OCI-LY7 (cell line): ENCODE measurements at regions not wholly inside any gene's neighbourhood (a gene's known extent, or its start where the extent isn't known, plus 50 kb on each side); places are given as distances from the start of the nearest gene placed in this dataset.

ENCODE experiments used
- BruUV-seq: library from RNA; stranded (reverse); fragments of 400-500 nt; replicated peaks from 2 replicates; lab custom pipeline; 2021; lab: Mats Ljungman, UMichigan
- CTCF ChIA-PET: fragments of 300-600 bp; sonication (Branson Sonifier 250); formaldehyde crosslinking; loops from one replicate; lab custom pipeline; 2022; ENCODE audit warnings: antibody characterized with exemption; ENCODE audit not compliant: unreplicated experiment; lab: Charles Lee
- POLR2A ChIA-PET: fragments of 300-600 bp; sonication (Branson Sonifier 250); formaldehyde crosslinking; loops from one replicate; lab custom pipeline; 2022; ENCODE audit warnings: antibody characterized with exemption; lab: Charles Lee
- DNase-seq: peaks from one replicate; pipeline ENCODE4 v3.0.0-alpha.2; 2015; ENCODE audit warnings: low spot score
- H2AFZ ChIP-seq: fragments of 200-600 bp; sonication (generic), shearing (Covaris generic); 2 replicates; pipeline ENCODE4 v1.6.1; 2014; ENCODE audit warnings: mild to moderate bottlenecking, antibody characterized with exemption, low read length, moderate library complexity
- H3K27ac ChIP-seq: fragments of 200-600 bp; sonication (generic); 2 replicates; pipeline ENCODE4 v1.5.1; 2014; ENCODE audit warnings: mixed run types, low read depth, mild to moderate bottlenecking, moderate library complexity, low read length, inconsistent platforms; ENCODE audit not compliant: poor library complexity, severe bottlenecking
- H3K36me3 ChIP-seq: fragments of 200-600 bp; sonication (generic); 2 replicates; pipeline ENCODE4 v1.6.1; 2014; ENCODE audit warnings: mild to moderate bottlenecking, antibody characterized with exemption, low read length, moderate library complexity, mixed read lengths; ENCODE audit not compliant: insufficient read depth
- H3K4me1 ChIP-seq: fragments of 200-600 bp; sonication (generic); 2 replicates; pipeline ENCODE4 v1.5.1; 2014; ENCODE audit warnings: mild to moderate bottlenecking, low read length; ENCODE audit not compliant: insufficient read depth, poor library complexity, severe bottlenecking
- H3K4me2 ChIP-seq: fragments of 200-600 bp; sonication (generic); 2 replicates; pipeline ENCODE4 v1.6.1; 2014; ENCODE audit warnings: mild to moderate bottlenecking, low read length
- H3K4me3 ChIP-seq: fragments of 200-600 bp; sonication (generic); 2 replicates; pipeline ENCODE4 v1.5.1; 2014; ENCODE audit warnings: mild to moderate bottlenecking, low read depth, low read length; ENCODE audit not compliant: poor library complexity, severe bottlenecking
- H3K79me2 ChIP-seq: fragments of 200-600 bp; sonication (generic); 2 replicates; pipeline ENCODE4 v1.6.1; 2016; ENCODE audit warnings: low read depth, mild to moderate bottlenecking, low read length, moderate library complexity, mixed read lengths; ENCODE audit not compliant: insufficient read depth
- H3K9me2 ChIP-seq: fragments of 200-600 bp; sonication (generic); 2 replicates; pipeline ENCODE4 v1.6.1; 2016; ENCODE audit warnings: mild to moderate bottlenecking, low read length, mixed read lengths; ENCODE audit not compliant: insufficient read depth
- H3K9me3 ChIP-seq: fragments of 200-600 bp; sonication (generic); 2 replicates; pipeline ENCODE4 v1.6.1; 2014; ENCODE audit warnings: mild to moderate bottlenecking, mixed run types, low read length, mixed read lengths
- H4K20me1 ChIP-seq: fragments of 200-600 bp; sonication (generic); 2 replicates; pipeline ENCODE4 v1.6.1; 2014; ENCODE audit warnings: mild to moderate bottlenecking, antibody characterized with exemption, low read length, moderate library complexity, mixed read lengths; ENCODE audit not compliant: insufficient read depth
- EZH2phosphoT487 ChIP-seq: fragments of 200-600 bp; sonication (generic); IDR thresholded peaks from 2 replicates; pipeline ENCODE4 v1.6.1; 2018; ENCODE audit warnings: low read depth, borderline replicate concordance, mild to moderate bottlenecking, mixed run types, antibody characterized with exemption, low read length, moderate library complexity, mixed read lengths
- intact Hi-C: fragments of 100-400 bp; cut with micrococcal nuclease; formaldehyde crosslinking; loops from one replicate; pipeline ENCODE4 v1.10.0; 2022; ENCODE audit not compliant: unreplicated experiment
- TF ChIP-seq, protein P1 (sequence below): fragments of 200-600 bp; sonication (generic); conservative IDR thresholded peaks from 2 replicates; pipeline ENCODE4 v1.5.1; 2014; ENCODE audit warnings: mild to moderate bottlenecking, antibody characterized with exemption, low read length, moderate library complexity, mixed read lengths

DNA sequence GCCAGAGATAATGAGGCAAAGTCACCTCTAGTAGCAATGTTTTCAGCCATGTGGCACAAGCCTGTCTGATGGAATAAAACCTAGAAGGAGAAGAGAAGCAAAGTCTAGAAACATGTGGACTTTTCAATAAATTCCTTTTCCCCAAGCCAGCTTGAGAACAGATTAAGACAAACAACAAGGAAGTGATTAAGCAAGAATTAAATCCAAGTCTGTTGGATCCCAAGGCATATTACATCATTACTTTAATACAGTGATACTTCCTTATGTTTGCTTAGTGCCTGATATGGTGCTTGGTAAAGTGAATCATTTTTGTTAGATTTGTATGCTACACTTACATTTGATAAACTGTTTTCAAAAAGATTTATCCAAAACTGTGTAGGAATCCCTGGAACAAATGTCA is 260.3 kb upstream of the FAM83B start:
- H3K4me3 ChIP-seq = no peak overlapping the region
- no peak overlapping the region for H2AFZ ChIP-seq
- H3K4me2 ChIP-seq = no peak overlapping the region
- no peak for DNase-seq
- no peaks in the 10 kb centered on the region for H3K79me2 ChIP-seq
- CTCF ChIA-PET = no interaction called here
- no peaks in the 10 kb centered on the region for H3K4me1 ChIP-seq
- POLR2A ChIA-PET = no interaction called here
- no peaks in the 10 kb centered on the region for H3K9me3 ChIP-seq
- TF ChIP-seq, protein P1, sequence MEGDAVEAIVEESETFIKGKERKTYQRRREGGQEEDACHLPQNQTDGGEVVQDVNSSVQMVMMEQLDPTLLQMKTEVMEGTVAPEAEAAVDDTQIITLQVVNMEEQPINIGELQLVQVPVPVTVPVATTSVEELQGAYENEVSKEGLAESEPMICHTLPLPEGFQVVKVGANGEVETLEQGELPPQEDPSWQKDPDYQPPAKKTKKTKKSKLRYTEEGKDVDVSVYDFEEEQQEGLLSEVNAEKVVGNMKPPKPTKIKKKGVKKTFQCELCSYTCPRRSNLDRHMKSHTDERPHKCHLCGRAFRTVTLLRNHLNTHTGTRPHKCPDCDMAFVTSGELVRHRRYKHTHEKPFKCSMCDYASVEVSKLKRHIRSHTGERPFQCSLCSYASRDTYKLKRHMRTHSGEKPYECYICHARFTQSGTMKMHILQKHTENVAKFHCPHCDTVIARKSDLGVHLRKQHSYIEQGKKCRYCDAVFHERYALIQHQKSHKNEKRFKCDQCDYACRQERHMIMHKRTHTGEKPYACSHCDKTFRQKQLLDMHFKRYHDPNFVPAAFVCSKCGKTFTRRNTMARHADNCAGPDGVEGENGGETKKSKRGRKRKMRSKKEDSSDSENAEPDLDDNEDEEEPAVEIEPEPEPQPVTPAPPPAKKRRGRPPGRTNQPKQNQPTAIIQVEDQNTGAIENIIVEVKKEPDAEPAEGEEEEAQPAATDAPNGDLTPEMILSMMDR = no peak
- no peak for TF ChIP-seq EZH2phosphoT487
- no peaks in the 10 kb centered on the region for H3K36me3 ChIP-seq
- H3K27ac ChIP-seq = no peak overlapping the region
- intact Hi-C loops = no loop called here
- BruUV-seq = no TSS peak
- H3K9me2 ChIP-seq = no peaks in the 10 kb centered on the region
- no peaks in the 10 kb centered on the region for H4K20me1 ChIP-seq

DNA sequence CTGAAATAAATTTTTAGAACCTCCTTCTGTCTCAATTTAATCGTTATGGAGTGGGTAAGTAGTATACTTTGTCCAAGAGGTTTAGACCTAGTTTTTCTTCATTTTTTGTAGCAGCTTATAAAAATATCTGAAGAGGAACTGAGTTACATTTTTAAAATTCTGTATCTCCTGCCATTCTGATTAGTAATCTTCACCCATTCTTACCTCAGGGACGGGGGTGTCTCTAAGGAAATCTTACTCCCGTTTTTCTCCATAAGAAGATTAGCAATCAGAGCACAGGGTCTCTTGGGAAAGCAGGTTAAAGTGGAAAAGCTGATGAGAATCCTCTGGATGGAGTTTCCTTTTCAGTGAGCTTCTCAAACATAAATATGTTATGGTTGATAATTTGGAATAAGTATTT is 259.3 kb upstream of the FAM83B start:
- Histone ChIP-seq H3K4me2 (no peak overlapping the region), H3K9me2 (no peaks in the 10 kb centered on the region), H3K4me3 (no peak overlapping the region), H4K20me1 (no peaks in the 10 kb centered on the region), H3K36me3 (no peaks in the 10 kb centered on the region), H3K9me3 (no peaks in the 10 kb centered on the region), H3K79me2 (no peaks in the 10 kb centered on the region), H2AFZ (no peak overlapping the region), H3K27ac (no peak overlapping the region), H3K4me1 (no peaks in the 10 kb centered on the region)
- intact Hi-C loops = no loop called here
- no peak for DNase-seq
- ChIA-PET POLR2A (interaction anchor here (0.7 to 1.1 kb wide), 2 partner anchors 9 to 13 kb away, joined by 3 to 5 read pairs; no protein-coding TSS in a partner anchor), CTCF (no interaction called here)
- TF ChIP-seq, protein P1 = no peak
- no peak for TF ChIP-seq EZH2phosphoT487
- no TSS peak for BruUV-seq

DNA sequence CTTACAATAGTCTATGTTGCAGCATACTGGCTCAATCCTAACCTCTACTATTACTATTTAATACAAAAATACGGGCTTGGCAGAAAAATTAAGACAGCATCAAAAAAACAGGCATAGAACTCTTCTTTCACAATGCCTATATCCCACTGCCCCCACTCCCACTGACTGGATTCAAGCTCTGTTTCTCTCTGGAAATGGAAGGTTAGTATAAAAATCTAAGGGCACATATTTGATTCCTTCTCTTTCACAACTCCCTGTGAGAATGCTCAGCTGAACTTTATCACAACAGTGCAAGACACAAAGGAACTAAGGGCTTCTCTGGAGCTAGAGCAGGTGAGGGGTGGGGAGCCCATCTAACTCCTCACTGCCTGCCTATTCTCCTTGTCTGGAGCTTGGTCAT is 258.4 kb upstream of the FAM83B start:
- Histone ChIP-seq H3K4me2 (no peak overlapping the region), H3K27ac (no peak overlapping the region), H3K79me2 (no peaks in the 10 kb centered on the region), H4K20me1 (no peaks in the 10 kb centered on the region), H3K9me2 (no peaks in the 10 kb centered on the region), H3K9me3 (no peaks in the 10 kb centered on the region), H2AFZ (no peak overlapping the region), H3K36me3 (no peaks in the 10 kb centered on the region), H3K4me3 (no peak overlapping the region), H3K4me1 (no peaks in the 10 kb centered on the region)
- intact Hi-C loops = no loop called here
- CTCF ChIA-PET = no interaction called here
- POLR2A ChIA-PET = interaction anchor here (0.7 to 1.1 kb wide), 2 partner anchors 8 to 12 kb away, joined by 3 to 5 read pairs; no protein-coding TSS in a partner anchor
- BruUV-seq = no TSS peak
- TF ChIP-seq, protein P1 = no peak
- TF ChIP-seq EZH2phosphoT487 = no peak
- DNase-seq = no peak
